SK-N-SH treated with all-trans-retinoic acid at 6 μM for 48 hours (cell line): ENCODE measurements at regions not wholly inside any gene's neighbourhood (a gene's known extent, or its start where the extent isn't known, plus 50 kb on each side); places are given as distances from the start of the nearest gene placed in this dataset.

ENCODE experiments used
- ATAC-seq: fragments of 200-7000 bp; cut with Tn5 transposase; 3 replicates; pipeline ENCODE4 v1.9.1; 2020; ENCODE audit warnings: mild to moderate bottlenecking, moderate library complexity
- ARNTL ChIP-seq: fragments of 450-650 bp; formaldehyde crosslinking; IDR thresholded peaks from 2 replicates; pipeline ENCODE4 v1.5.0; 2020; ENCODE audit warnings: low read depth, mild to moderate bottlenecking, moderate library complexity, borderline replicate concordance
- BACH2 ChIP-seq: fragments of 250-450 bp; sonication (Bioruptor Pico); IDR thresholded peaks from 2 replicates; pipeline ENCODE4 v1.9.0; 2021; ENCODE audit warnings: mild to moderate bottlenecking, borderline replicate concordance
- CREB5 ChIP-seq: fragments of 250-450 bp; sonication (Bioruptor Pico); IDR thresholded peaks from 2 replicates; pipeline ENCODE4 v1.5.1; 2020; ENCODE audit warnings: low read depth, mild to moderate bottlenecking, moderate library complexity
- CSDC2 ChIP-seq: fragments of 250-450 bp; sonication (Bioruptor Pico); IDR thresholded peaks from 2 replicates; pipeline ENCODE4 v1.5.0; 2020; ENCODE audit warnings: mild to moderate bottlenecking, moderate library complexity
- CSRNP3 ChIP-seq: fragments of 250-450 bp; sonication (Bioruptor Pico); IDR thresholded peaks from 2 replicates; pipeline ENCODE4 v1.5.1; 2021; ENCODE audit warnings: mild to moderate bottlenecking, moderate library complexity
- ESRRG ChIP-seq: fragments of 250-450 bp; sonication (Bioruptor Pico); IDR thresholded peaks from 2 replicates; pipeline ENCODE4 v1.6.1; 2021; ENCODE audit warnings: mild to moderate bottlenecking
- GLIS3 ChIP-seq: fragments of 250-450 bp; sonication (Bioruptor Pico); IDR thresholded peaks from 2 replicates; pipeline ENCODE4 v1.5.0; 2020; ENCODE audit warnings: mild to moderate bottlenecking, moderate library complexity
- OSR1 ChIP-seq: fragments of 250-450 bp; sonication (Bioruptor Pico); IDR thresholded peaks from 2 replicates; pipeline ENCODE4 v1.8.0; 2022; ENCODE audit warnings: moderate library complexity, mild to moderate bottlenecking, inconsistent platforms
- POU6F1 ChIP-seq: fragments of 250-450 bp; sonication (Bioruptor Pico); IDR thresholded peaks from 2 replicates; pipeline ENCODE4 v1.8.0; 2021; ENCODE audit warnings: low read depth, mild to moderate bottlenecking, moderate library complexity, borderline replicate concordance
- PPARA ChIP-seq: fragments of 250-450 bp; sonication (Bioruptor Pico); IDR thresholded peaks from 2 replicates; pipeline ENCODE4 v1.5.0; 2020; ENCODE audit warnings: mild to moderate bottlenecking, borderline replicate concordance
- RARB ChIP-seq: fragments of 250-450 bp; sonication (Bioruptor Pico); IDR thresholded peaks from 2 replicates; pipeline ENCODE4 v1.8.0; 2021; ENCODE audit warnings: mild to moderate bottlenecking, moderate library complexity
- SNAI2 ChIP-seq: fragments of 250-450 bp; sonication (Bioruptor Pico); IDR thresholded peaks from 2 replicates; pipeline ENCODE4 v1.5.0; 2020; ENCODE audit warnings: mild to moderate bottlenecking, moderate library complexity
- TCF4 ChIP-seq: fragments of 250-450 bp; sonication (Bioruptor Pico); IDR thresholded peaks from 2 replicates; pipeline ENCODE4 v1.8.0; 2021; ENCODE audit warnings: mild to moderate bottlenecking, moderate library complexity, borderline replicate concordance
- TOX ChIP-seq: fragments of 250-450 bp; sonication (Bioruptor Pico); IDR thresholded peaks from 2 replicates; pipeline ENCODE4 v1.8.0; 2021; ENCODE audit warnings: mild to moderate bottlenecking, moderate library complexity, borderline replicate concordance
- TSHZ2 ChIP-seq: fragments of 250-450 bp; sonication (Bioruptor Pico); IDR thresholded peaks from 2 replicates; pipeline ENCODE4 v1.5.0; 2020; ENCODE audit warnings: mild to moderate bottlenecking, moderate library complexity
- ZC3H10 ChIP-seq: fragments of 250-450 bp; sonication (Bioruptor Pico); IDR thresholded peaks from 2 replicates; pipeline ENCODE4 v1.5.1; 2021; ENCODE audit warnings: mild to moderate bottlenecking, moderate library complexity
- ZFP3 ChIP-seq: fragments of 250-450 bp; sonication (Bioruptor Pico); IDR thresholded peaks from 2 replicates; pipeline ENCODE4 v1.5.0; 2020; ENCODE audit warnings: mild to moderate bottlenecking, moderate library complexity
- ZFP30 ChIP-seq: fragments of 450-650 bp; formaldehyde crosslinking; IDR thresholded peaks from 2 replicates; pipeline ENCODE4 v1.5.0; 2022; ENCODE audit warnings: mild to moderate bottlenecking, moderate library complexity
- ZNF565 ChIP-seq: fragments of 450-650 bp; formaldehyde crosslinking; conservative IDR thresholded peaks from 2 replicates; pipeline ENCODE4 v1.5.0; 2020; ENCODE audit warnings: low read depth, mild to moderate bottlenecking, moderate library complexity
- ZNF70 ChIP-seq: fragments of 450-650 bp; formaldehyde crosslinking; IDR thresholded peaks from 2 replicates; pipeline ENCODE4 v1.5.0; 2020; ENCODE audit warnings: mild to moderate bottlenecking, moderate library complexity
- TF ChIP-seq, protein P1 (sequence below): fragments of 250-450 bp; sonication (Bioruptor Pico); IDR thresholded peaks from 2 replicates; pipeline ENCODE4 v1.8.0; 2020; ENCODE audit warnings: mild to moderate bottlenecking, moderate library complexity, borderline replicate concordance

- ATAC-seq, result no peak
- TF ChIP-seq ZFP3 (CRISPR knock-in tag), result no peak
- no peak for TF ChIP-seq CREB5 (CRISPR knock-in tag)
- no peak for TF ChIP-seq OSR1
- no peak for TF ChIP-seq CSRNP3 (CRISPR knock-in tag)
- TF ChIP-seq TCF4 (CRISPR knock-in tag), result no peak
- TF ChIP-seq, protein P1, sequence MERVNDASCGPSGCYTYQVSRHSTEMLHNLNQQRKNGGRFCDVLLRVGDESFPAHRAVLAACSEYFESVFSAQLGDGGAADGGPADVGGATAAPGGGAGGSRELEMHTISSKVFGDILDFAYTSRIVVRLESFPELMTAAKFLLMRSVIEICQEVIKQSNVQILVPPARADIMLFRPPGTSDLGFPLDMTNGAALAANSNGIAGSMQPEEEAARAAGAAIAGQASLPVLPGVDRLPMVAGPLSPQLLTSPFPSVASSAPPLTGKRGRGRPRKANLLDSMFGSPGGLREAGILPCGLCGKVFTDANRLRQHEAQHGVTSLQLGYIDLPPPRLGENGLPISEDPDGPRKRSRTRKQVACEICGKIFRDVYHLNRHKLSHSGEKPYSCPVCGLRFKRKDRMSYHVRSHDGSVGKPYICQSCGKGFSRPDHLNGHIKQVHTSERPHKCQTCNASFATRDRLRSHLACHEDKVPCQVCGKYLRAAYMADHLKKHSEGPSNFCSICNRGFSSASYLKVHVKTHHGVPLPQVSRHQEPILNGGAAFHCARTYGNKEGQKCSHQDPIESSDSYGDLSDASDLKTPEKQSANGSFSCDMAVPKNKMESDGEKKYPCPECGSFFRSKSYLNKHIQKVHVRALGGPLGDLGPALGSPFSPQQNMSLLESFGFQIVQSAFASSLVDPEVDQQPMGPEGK (CRISPR knock-in tag), result no peak
- TF ChIP-seq SNAI2, result no peak
- TF ChIP-seq TSHZ2, result no peak
- no peak for TF ChIP-seq ZNF70 (CRISPR knock-in tag)
- no peak for TF ChIP-seq BACH2 (CRISPR knock-in tag)
- no peak for TF ChIP-seq ZFP30 (CRISPR knock-in tag)
- no peak for TF ChIP-seq PPARA
- TF ChIP-seq TOX (CRISPR knock-in tag), result no peak
- TF ChIP-seq ZC3H10 (CRISPR knock-in tag), result no peak
- TF ChIP-seq ESRRG (CRISPR knock-in tag), result no peak
- TF ChIP-seq GLIS3 (CRISPR knock-in tag), result no peak
- TF ChIP-seq RARB (CRISPR knock-in tag), result no peak
- no peak for TF ChIP-seq ZNF565 (CRISPR knock-in tag)
- no peak for TF ChIP-seq POU6F1 (CRISPR knock-in tag)
Measured at GRCh38 chr2:163808406-163808805, 72.6 kb upstream of the FIGN start.

DNA sequence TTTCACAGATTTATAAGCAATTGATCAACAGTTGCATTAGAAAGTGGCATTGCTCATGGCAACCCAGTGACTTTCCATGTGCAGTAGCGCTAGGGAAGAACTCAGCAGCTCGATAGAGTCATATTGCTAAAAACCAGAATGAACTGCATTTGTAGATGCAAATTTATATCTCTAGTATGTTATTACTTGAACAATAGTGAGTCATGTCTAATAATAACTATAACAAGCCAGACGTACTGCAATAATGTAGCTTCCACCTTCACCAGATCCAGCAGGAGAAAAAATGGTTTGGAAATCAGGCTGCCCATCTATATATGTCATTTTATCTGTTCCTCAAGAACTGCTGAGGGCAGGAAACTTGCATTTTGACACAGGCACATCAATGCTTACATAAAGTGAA is 66.5 kb upstream of the FIGN start:
- peak; percentile 53 for ATAC-seq
- TF ChIP-seq ZNF70 (CRISPR knock-in tag), result no peak
- TF ChIP-seq TCF4 (CRISPR knock-in tag), result no peak
- no peak for TF ChIP-seq ARNTL (CRISPR knock-in tag)
- no peak for TF ChIP-seq CREB5 (CRISPR knock-in tag)
- no peak for TF ChIP-seq ZFP30 (CRISPR knock-in tag)
- TF ChIP-seq ZFP3 (CRISPR knock-in tag), result no peak
- TF ChIP-seq, all 23 proteins: peak for 0

- ATAC-seq, result no peak
- no peak for TF ChIP-seq ZFP30 (CRISPR knock-in tag)
- no peak for TF ChIP-seq ZFP3 (CRISPR knock-in tag)
- no peak for TF ChIP-seq ARNTL (CRISPR knock-in tag)
- no peak for TF ChIP-seq CREB5 (CRISPR knock-in tag)
- TF ChIP-seq POU6F1 (CRISPR knock-in tag), result no peak
- no peak for TF ChIP-seq ZNF565 (CRISPR knock-in tag)
- TF ChIP-seq, protein P1 (CRISPR knock-in tag), result no peak
- no peak for TF ChIP-seq ESRRG (CRISPR knock-in tag)
- no peak for TF ChIP-seq CSDC2 (CRISPR knock-in tag)
- TF ChIP-seq BACH2 (CRISPR knock-in tag), result no peak
- TF ChIP-seq ZC3H10 (CRISPR knock-in tag), result no peak
- TF ChIP-seq SNAI2, result no peak
- no peak for TF ChIP-seq TOX (CRISPR knock-in tag)
Measured at GRCh38 chr2:163801486-163801885, 65.7 kb upstream of the FIGN start.
